CD14-positive monocyte (primary cell): ENCODE measurements at regions not wholly inside any gene's neighbourhood (a gene's known extent, or its start where the extent isn't known, plus 50 kb on each side); places are given as distances from the start of the nearest gene placed in this dataset.

ENCODE experiments used
- DNase-seq, 3 donors: peaks; one replicate each; pipeline ENCODE4 v3.0.0-alpha.2; 2011 to 2022
- H2AFZ ChIP-seq: 2 replicates; pipeline ENCODE4 v1.6.0; 2012; ENCODE audit warnings: mild to moderate bottlenecking, low read depth, low read length, inconsistent platforms; ENCODE audit not compliant: insufficient read depth, poor library complexity, severe bottlenecking
- H3K27ac ChIP-seq, 2 donors: 1 replicate in 1 of 2; 2 replicates in 1 of 2; pipeline ENCODE4 v1.5.1; 2012 to 2013; ENCODE audit warnings: low read length in 2 of 2, control low read depth in 1 of 2, inconsistent platforms in 1 of 2, low read depth in 1 of 2, mild to moderate bottlenecking in 1 of 2
- H3K27me3 ChIP-seq, 2 donors: one replicate each; pipeline versions ENCODE4 v1.6.0 to v1.6.1; 2011 to 2013; ENCODE audit warnings: low read length in 2 of 2; ENCODE audit not compliant: control insufficient read depth in 2 of 2, insufficient read depth in 2 of 2
- H3K36me3 ChIP-seq, 2 donors: replicated peaks in 1 of 2; 1 replicate in 1 of 2; 2 replicates in 1 of 2; pipeline versions ENCODE4 v1.5.1 to v1.6.1; 2012 to 2013; ENCODE audit warnings: low read length in 2 of 2, control low read depth in 1 of 2, inconsistent platforms in 1 of 2, mild to moderate bottlenecking in 1 of 2; ENCODE audit not compliant: insufficient read depth in 2 of 2, control insufficient read depth in 1 of 2
- H3K4me1 ChIP-seq, 2 donors: 1 replicate in 1 of 2; 2 replicates in 1 of 2; pipeline versions ENCODE4 v1.5.1 to v1.6.1; 2012 to 2013; ENCODE audit warnings: low read length in 2 of 2, control low read depth in 1 of 2, inconsistent platforms in 1 of 2, mild to moderate bottlenecking in 1 of 2, moderate library complexity in 1 of 2; ENCODE audit not compliant: insufficient read depth in 2 of 2, control insufficient read depth in 1 of 2
- H3K4me2 ChIP-seq: replicated peaks from 2 replicates; pipeline ENCODE3; 2012; ENCODE audit warnings: low read length, moderate library complexity, mild to moderate bottlenecking; ENCODE audit not compliant: poor library complexity, severe bottlenecking; ENCODE audit errors: extremely low read depth
- H3K4me3 ChIP-seq, 3 experiments: fragments of 200-600 bp in 1 of 3; sonication (generic) in 1 of 3; replicated peaks in 1 of 3; 1 replicate in 2 of 3; 2 replicates in 1 of 3; pipeline ENCODE4 v1.5.1; 2011 to 2013; ENCODE audit warnings: low read length in 3 of 3, mild to moderate bottlenecking in 3 of 3, control low read depth in 2 of 3, low read depth in 2 of 3, inconsistent platforms in 1 of 3, moderate library complexity in 1 of 3
- H3K79me2 ChIP-seq: 2 replicates; pipeline ENCODE4 v1.6.0; 2012; ENCODE audit warnings: mild to moderate bottlenecking, control low read depth, inconsistent platforms, low read length, moderate library complexity; ENCODE audit not compliant: insufficient read depth
- H3K9ac ChIP-seq: 2 replicates; pipeline ENCODE4 v1.6.0; 2017; ENCODE audit warnings: low read length, mild to moderate bottlenecking; ENCODE audit not compliant: insufficient read depth, poor library complexity, severe bottlenecking
- H3K9me3 ChIP-seq, 2 donors: replicated peaks in 1 of 2; 1 replicate in 1 of 2; 2 replicates in 1 of 2; pipeline versions ENCODE4 v1.5.1 to v1.6.1; 2012 to 2013; ENCODE audit warnings: low read length in 2 of 2, control low read depth in 1 of 2; ENCODE audit not compliant: control insufficient read depth in 1 of 2, insufficient read depth in 1 of 2
- H4K20me1 ChIP-seq: 2 replicates; pipeline ENCODE4 v1.6.0; 2012; ENCODE audit warnings: mild to moderate bottlenecking, low read length, control low read depth, moderate library complexity; ENCODE audit not compliant: insufficient read depth
- H3K27ac Mint-ChIP-seq, 7 donors: one replicate each; pipeline ENCODE4 v1.8.0; 2020; ENCODE audit warnings: mild to moderate bottlenecking in 7 of 7, mixed read lengths in 7 of 7, moderate library complexity in 6 of 7, inconsistent platforms in 2 of 7
- H3K27me3 Mint-ChIP-seq, 3 donors: one replicate each; pipeline ENCODE4 v1.8.0; 2021 to 2022; ENCODE audit warnings: low read depth in 3 of 3, mild to moderate bottlenecking in 3 of 3, mixed read lengths in 3 of 3, moderate library complexity in 3 of 3, inconsistent platforms in 1 of 3
- H3K36me3 Mint-ChIP-seq, 2 donors: one replicate each; pipeline ENCODE4 v1.8.0; 2020; ENCODE audit warnings: mixed read lengths in 2 of 2, inconsistent platforms in 1 of 2, mild to moderate bottlenecking in 1 of 2
- H3K4me1 Mint-ChIP-seq: one replicate; pipeline ENCODE4 v1.8.0; 2020; ENCODE audit warnings: mild to moderate bottlenecking, mixed read lengths
- H3K4me3 Mint-ChIP-seq, 2 donors: one replicate each; pipeline ENCODE4 v1.8.0; 2020; ENCODE audit warnings: mild to moderate bottlenecking in 2 of 2, mixed read lengths in 2 of 2, moderate library complexity in 1 of 2
- H3K9me3 Mint-ChIP-seq, 7 donors: one replicate each; pipeline ENCODE4 v1.8.0; 2020 to 2022; ENCODE audit warnings: mixed read lengths in 7 of 7, mild to moderate bottlenecking in 6 of 7, moderate library complexity in 6 of 7, inconsistent platforms in 2 of 7
- WGBS: methylation state at CpG from one replicate; pipeline ENCODE4 v1.1.5; 2013; ENCODE audit warnings: missing lambda C conversion rate; ENCODE audit not compliant: insufficient coverage; 5-methylcytosine and 5-hydroxymethylcytosine counted together
- intact Hi-C, 2 donors: fragments of 100-400 bp; cut with micrococcal nuclease; formaldehyde crosslinking; loops; one replicate each; pipeline versions ENCODE4 v1.15.0 to v1.15.1; 2023
- TF ChIP-seq, protein P1 (sequence below): fragments of 200-600 bp; IDR thresholded peaks from one replicate; pipeline ENCODE4 v1.8.0; 2022; ENCODE audit warnings: antibody characterized with exemption, mild to moderate bottlenecking

DNA sequence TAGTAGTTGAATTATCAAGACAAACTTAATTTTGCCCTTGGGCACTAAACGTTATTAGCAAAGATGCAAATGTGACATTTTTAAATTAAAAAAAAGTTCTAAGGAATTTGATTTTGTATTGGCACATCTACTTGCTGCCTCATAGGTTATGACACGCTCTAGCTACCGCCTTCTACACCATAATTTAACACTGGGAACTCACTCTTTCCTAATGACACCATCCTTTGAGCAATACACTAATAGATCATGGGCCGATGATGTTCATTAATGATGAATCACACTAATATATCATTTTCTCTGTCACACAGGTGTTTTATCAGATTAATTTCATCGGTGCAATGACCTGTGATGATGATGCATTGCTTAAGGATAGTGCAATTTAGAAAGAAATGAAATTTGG, 528.8 kb upstream of the PCDH9 start:
- no peaks in the 10 kb centered on the region for H3K27me3 ChIP-seq
- no peak overlapping the region for H3K27ac ChIP-seq
- H3K9me3 Mint-ChIP-seq: peaks cover 0 to 7% (median 3%) of the 10 kb centered on the region in 7 donors
- H3K36me3 Mint-ChIP-seq: no peaks in the 10 kb centered on the region
- intact Hi-C loops: no loop called here
- H3K9me3 ChIP-seq: peaks cover 0 to 5% of the 10 kb centered on the region in 2 donors
- H4K20me1 ChIP-seq: no peaks in the 10 kb centered on the region
- no peaks in the 10 kb centered on the region for H3K4me1 Mint-ChIP-seq
- DNase-seq: no peak
- H3K4me3 ChIP-seq: no peak overlapping the region
- H3K4me1 ChIP-seq: no peaks in the 10 kb centered on the region
- H3K27ac Mint-ChIP-seq: no peak overlapping the region
- H3K4me3 Mint-ChIP-seq: no peak overlapping the region
- TF ChIP-seq, protein P1, sequence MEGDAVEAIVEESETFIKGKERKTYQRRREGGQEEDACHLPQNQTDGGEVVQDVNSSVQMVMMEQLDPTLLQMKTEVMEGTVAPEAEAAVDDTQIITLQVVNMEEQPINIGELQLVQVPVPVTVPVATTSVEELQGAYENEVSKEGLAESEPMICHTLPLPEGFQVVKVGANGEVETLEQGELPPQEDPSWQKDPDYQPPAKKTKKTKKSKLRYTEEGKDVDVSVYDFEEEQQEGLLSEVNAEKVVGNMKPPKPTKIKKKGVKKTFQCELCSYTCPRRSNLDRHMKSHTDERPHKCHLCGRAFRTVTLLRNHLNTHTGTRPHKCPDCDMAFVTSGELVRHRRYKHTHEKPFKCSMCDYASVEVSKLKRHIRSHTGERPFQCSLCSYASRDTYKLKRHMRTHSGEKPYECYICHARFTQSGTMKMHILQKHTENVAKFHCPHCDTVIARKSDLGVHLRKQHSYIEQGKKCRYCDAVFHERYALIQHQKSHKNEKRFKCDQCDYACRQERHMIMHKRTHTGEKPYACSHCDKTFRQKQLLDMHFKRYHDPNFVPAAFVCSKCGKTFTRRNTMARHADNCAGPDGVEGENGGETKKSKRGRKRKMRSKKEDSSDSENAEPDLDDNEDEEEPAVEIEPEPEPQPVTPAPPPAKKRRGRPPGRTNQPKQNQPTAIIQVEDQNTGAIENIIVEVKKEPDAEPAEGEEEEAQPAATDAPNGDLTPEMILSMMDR: no peak
- 90% methylated on average over 2 of the region's 5 CpGs for WGBS
- no peaks in the 10 kb centered on the region for H3K79me2 ChIP-seq
- no peaks in the 10 kb centered on the region for H3K36me3 ChIP-seq
- no peaks in the 10 kb centered on the region for H3K27me3 Mint-ChIP-seq
- no peak overlapping the region for H3K9ac ChIP-seq
- no peak overlapping the region for H3K4me2 ChIP-seq
- no peak overlapping the region for H2AFZ ChIP-seq

DNA sequence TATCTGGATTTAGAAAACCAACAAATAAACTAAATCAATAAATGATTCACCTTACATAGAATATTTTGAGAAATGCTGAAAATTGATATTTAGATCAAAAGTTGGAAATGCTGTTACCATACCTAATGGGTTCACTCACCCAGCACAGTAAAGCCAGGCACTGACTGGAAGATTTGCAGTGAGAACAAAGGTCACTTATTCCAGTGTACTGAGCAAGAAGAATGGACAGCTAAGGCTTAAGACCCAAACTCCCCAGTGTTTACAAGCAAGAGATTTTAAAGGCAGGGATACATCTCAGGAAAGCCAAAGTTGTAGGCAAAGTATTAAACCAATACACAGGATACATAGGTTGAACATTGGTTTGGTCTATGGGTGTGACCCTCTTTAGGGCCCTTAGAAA, 523.9 kb upstream of the PCDH9 start:
- intact Hi-C loops: no loop called here
- Histone ChIP-seq H3K4me2 (no peak overlapping the region), H3K36me3 (no peaks in the 10 kb centered on the region), H3K9ac (no peak overlapping the region), H4K20me1 (no peaks in the 10 kb centered on the region), H3K4me1 (no peaks in the 10 kb centered on the region), H3K4me3 (no peak overlapping the region), H3K9me3 (peaks cover 0 to 5% of the 10 kb centered on the region in 2 donors), H3K27me3 (no peaks in the 10 kb centered on the region), H3K27ac (no peak overlapping the region), H2AFZ (no peak overlapping the region), H3K79me2 (no peaks in the 10 kb centered on the region)
- no peaks in the 10 kb centered on the region for H3K36me3 Mint-ChIP-seq
- H3K27me3 Mint-ChIP-seq: no peaks in the 10 kb centered on the region
- TF ChIP-seq, protein P1: no peak
- peaks cover 0 to 14% (median 5%) of the 10 kb centered on the region in 7 donors for H3K9me3 Mint-ChIP-seq
- no peaks in the 10 kb centered on the region for H3K4me1 Mint-ChIP-seq
- no peak overlapping the region for H3K4me3 Mint-ChIP-seq
- no peak for DNase-seq
- H3K27ac Mint-ChIP-seq: no peak overlapping the region
